ENCODE measurements at regions not wholly inside any gene's neighbourhood (a gene's known extent, or its start where the extent isn't known, plus 50 kb on each side); places are given as distances from the start of the nearest gene placed in this dataset.
A peak's percentile ranks its signal among the peaks of the same experiment; 100 is the strongest.

DNA sequence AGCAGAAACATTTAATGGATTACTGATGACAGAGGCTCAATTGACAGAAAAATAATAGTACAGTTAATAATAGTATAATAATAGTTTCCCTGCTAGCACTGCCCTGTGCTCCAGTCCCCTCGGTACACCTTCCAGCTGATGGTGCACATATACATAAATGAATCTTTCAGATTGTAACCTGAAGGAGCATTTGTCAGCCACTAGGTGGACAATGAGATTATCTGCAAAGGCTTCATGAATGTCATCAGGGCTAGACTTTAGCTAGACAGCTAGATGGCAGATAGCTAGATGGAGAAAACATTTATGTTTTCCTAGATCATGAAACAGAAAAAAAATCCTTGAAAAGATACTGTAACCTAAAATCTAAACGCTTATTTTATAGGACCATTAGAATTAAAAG lies 304.4 kb upstream of the SMC2 start:
- peak; percentile 46 for DNase-seq (ENCODE audit: low read depth)

GRCh38 chr9:103798620-103799019 lies 295.5 kb upstream of the SMC2 start:
- DNase-seq (ENCODE audit: low read depth) = peak; percentile 89

DNA sequence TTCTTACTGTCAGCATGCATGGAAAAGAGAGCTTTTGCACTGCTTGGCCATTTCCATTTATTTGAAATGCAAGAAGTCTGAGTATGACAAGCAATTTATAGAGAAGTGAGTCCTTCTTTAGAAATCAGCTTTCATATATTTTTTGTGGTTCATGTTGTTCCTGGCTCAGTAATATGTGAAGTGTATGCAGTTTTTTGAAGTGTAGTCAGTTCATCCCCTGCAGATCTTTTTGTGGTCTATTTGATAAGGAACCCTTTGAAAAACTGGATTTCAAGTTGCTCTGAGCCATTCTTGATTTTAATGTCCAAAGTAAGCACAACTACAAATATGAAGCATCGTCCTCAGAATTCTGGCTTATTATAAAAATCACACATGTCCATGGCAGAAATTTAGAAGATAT lies 294.1 kb upstream of the SMC2 start:
- DNase-seq (ENCODE audit: low read depth) = no peak

DNA sequence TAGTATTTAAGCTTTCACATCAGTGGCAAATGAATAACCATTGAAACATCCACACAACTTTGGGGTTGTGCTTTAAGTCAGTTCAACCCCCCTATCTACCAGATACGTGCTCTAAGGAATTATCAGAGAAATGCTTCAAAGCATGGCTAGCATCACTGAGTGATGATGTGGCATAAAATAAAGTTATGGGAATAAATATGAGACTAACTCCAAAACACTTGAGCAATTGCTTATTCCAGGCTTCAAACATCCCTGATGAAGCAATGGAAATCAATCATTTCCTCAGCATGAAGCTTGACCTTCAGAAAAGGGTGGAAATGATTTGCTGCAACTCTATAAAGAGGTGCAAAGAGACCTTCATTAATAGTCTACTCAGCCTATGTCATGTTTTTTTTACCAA lies 292.0 kb upstream of the SMC2 start:
- DNase-seq (ENCODE audit: low read depth) = peak; percentile 83

GRCh38 chr9:103803245-103803644 lies 290.9 kb upstream of the SMC2 start:
- no peak for DNase-seq (ENCODE audit: low read depth)

GRCh38 chr9:103804077-103804735 lies 289.9 kb upstream of the SMC2 start:
- DNase-seq (ENCODE audit: low read depth) = peak; percentile 89

- DNase-seq (ENCODE audit: low read depth) = no peak
Measured at GRCh38 chr9:103809745-103810144, 284.4 kb upstream of the SMC2 start.

DNA sequence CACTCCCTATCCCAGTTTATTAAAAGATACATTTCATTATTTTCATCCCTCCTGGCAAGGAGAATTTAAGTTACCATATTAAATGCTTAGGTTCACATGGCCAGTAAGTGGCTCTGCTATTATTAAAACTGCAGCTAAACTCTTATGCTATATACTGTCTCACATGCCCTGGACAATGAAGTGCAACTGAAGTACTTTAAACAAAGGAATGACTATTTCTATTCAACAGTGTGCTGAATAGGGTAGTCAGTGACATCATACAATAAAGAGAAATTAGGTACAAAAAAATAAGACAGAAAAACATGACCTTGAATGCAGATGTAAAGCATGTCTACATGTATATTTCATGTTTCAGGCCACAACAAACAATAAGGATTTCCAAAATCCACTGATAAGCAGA lies 282.6 kb upstream of the SMC2 start:
- DNase-seq (ENCODE audit: low read depth) = no peak

DNA sequence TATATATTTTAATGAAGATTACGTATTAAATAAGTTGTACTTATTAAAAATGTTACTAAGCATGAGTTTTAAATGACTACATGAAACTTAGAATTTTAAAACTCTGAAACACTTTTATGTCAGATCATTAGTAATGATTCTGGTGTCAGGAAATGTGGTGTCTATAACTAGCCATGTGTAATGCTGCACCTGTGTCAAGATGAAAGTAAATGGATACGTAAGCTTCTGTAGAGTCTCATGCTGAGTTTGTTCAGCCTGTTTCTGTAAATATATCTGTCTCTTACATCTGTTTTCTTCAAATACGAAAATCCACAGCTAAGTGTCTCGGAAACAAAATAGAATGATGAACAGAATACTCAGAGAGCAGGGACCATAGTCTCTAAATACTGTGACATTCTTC lies 278.0 kb upstream of the SMC2 start:
- DNase-seq (ENCODE audit: low read depth) = no peak

DNA sequence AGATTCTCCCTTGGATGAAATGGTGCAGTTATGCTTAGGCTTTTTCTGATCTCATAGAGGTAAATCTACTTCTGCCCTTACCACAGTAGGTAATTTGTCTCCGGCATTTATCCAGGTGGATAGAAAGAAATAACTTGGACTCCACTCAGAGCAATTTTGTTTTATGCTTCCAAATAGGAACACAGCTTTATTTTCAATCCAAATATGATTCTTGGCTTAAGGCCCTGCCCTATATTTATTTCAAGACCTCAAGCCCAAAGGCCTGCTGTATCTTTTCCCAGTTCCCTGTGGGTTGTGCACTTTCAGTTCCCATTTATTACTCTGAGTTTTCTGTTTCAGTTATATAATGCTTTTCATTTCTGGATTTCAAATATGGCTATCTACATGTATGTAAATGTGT lies 274.2 kb upstream of the SMC2 start:
- DNase-seq (ENCODE audit: low read depth) = no peak

DNA sequence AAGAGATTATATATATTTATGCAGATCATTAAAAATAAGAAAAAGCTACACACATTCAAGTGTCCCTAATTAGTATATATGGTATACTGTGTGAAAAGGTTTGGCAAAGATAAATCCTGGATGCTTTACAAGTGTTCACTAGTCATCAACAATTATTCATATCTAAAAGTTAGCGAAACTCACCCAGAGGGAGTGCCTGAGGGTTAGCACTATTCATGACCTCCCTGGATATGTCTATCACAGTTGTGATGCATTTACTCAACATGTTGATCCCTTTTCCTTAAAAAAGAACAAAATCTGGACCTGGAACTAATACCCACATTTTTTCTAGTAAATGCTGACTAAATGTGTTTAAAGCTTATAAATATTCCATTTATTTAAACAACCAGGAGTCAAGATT lies 273.0 kb upstream of the SMC2 start:
- DNase-seq (ENCODE audit: low read depth) = no peak

DNA sequence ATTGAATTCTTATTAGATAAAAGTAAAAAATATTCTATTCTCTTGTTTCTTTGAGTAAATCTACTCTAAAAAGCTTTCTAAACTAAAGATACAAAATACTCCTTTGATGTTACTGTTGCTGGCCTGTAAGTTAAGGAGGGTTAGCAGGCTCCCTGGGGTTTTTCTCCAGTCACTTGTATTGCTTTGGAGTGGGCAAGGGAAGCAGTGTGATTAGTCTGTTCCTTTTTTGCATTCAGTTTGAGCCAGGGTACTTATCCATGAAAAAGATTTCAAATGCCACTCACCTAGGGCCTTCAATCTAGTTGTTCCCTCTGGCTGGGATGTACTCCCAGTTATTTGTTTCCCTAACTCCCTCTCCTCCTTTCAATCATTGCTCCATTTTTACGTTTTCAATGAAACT lies 256.2 kb upstream of the SMC2 start:
- no peak for DNase-seq (ENCODE audit: low read depth)

- peak; percentile 14 for DNase-seq (ENCODE audit: low read depth)
Measured at GRCh38 chr9:103839197-103839596, 254.9 kb upstream of the SMC2 start.

DNA sequence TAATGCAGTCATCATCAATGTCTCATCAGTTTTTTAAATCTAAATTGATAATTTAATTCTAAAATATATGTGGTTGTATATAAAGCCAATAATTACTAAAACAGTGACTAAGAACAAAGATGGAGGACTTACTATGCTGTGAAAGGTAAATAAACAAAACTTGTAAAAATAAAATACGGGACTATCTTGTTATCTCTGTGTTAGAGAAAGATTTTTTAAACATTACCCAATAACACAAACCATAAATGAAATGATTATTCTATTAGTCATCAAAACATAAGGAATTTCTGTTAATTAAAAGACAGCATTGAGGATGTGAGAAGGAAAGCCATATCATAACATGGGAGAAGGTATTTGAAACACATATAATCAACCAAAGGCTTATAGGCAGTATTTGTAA lies 226.2 kb upstream of the SMC2 start:
- peak; percentile 36 for DNase-seq (ENCODE audit: low read depth)

GRCh38 chr9:103872811-103873210 lies 221.3 kb upstream of the SMC2 start:
- DNase-seq (ENCODE audit: low read depth) = no peak

GRCh38 chr9:103881419-103881818 lies 212.7 kb upstream of the SMC2 start:
- DNase-seq (ENCODE audit: low read depth) = no peak

GRCh38 chr9:103889989-103890388 lies 204.1 kb upstream of the SMC2 start:
- peak; percentile 15 for DNase-seq (ENCODE audit: low read depth)

GRCh38 chr9:103894184-103894583 lies 199.9 kb upstream of the SMC2 start:
- DNase-seq (ENCODE audit: low read depth) = no peak

DNA sequence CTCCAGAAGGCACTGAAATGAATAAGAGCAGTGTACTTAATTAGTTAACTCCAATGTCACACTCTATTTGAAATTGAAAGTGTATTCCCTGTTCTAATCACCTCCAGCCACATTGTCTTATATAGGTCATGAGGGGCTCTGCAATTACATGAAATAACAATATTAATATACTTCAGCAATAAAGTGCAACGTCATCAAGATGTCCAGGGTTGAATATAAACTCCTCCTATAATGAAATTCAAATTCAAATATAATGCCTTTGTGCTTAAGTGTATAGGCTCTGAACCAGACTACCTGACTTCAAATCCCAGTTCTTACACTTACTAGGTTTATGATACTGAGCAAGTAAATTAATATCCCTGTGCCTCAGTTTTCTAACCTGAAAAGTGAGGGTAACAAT lies 195.6 kb upstream of the SMC2 start:
- DNase-seq (ENCODE audit: low read depth) = no peak

DNA sequence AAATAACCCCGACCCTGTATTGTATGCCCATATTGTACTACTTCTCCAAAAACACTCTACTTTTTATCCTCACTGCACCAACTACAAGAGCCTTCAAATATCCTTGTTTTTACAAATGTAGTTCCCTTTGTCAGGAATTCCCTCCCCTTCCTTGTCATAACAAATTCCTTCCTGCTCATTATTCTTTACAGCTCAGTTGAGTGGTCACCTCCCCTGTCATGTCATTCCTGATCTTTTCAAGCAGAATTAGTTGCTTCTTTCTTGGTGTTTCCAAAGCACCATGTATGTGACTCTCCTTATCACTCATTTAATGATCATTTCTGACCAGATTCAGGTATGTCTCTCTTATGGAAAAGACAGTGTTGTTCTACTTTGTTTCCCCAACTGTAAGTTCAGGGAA lies 194.2 kb upstream of the SMC2 start:
- no peak for DNase-seq (ENCODE audit: low read depth)

- no peak for DNase-seq (ENCODE audit: low read depth)
Measured at GRCh38 chr9:103900466-103900865, 193.6 kb upstream of the SMC2 start.

DNA sequence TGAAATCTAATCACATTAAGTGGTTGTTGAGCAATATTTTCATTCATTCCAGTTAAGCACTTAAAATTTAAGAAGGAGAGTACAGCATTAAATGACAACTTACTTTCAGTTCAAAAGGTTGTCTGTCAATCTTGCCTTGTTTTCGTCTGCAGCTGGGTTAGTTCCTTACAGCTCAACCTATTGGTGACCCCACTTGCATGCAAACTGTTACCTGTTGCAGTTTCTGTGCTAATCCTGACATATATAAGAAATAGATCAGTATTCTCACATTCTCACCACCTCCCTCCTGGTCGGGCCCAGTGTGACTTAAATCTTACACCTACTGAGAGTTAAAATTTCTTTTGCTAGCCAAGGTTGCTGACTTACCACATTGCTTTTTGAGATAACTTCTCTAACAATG lies 191.8 kb upstream of the SMC2 start:
- DNase-seq (ENCODE audit: low read depth) = no peak

DNA sequence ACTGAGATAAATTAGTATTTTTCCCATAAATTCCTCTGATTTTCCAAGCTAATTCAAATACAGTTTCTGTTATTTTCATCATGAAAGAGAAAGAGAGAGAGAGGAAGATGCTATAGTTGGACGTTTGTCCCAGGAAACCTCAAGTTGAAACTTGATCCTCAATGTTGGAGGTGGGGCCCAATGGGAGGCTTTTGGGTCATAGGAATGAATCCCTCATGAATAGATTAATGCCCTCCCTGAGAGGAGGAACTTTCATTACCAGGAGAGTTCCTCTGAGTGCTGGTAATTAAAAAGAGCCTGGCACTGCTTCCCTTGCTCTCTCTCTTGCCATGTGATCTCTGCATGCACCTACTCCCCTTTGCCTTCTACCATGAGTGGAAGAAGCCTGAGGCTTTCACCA lies 189.9 kb upstream of the SMC2 start:
- no peak for DNase-seq (ENCODE audit: low read depth)

GRCh38 chr9:103913899-103914298 lies 180.2 kb upstream of the SMC2 start:
- no peak for DNase-seq (ENCODE audit: low read depth)
